ENCODE measurements at regions not wholly inside any gene's neighbourhood (a gene's known extent, or its start where the extent isn't known, plus 50 kb on each side); places are given as distances from the start of the nearest gene placed in this dataset.
"Not testable (repeated sequence)": the region's sequence is repeated elsewhere in the genome, so short reads cannot be mapped to it uniquely, and the experiment has no call there.

GRCh38 chr1:213786683-213787082 lies 201.1 kb upstream of the PROX1 start:
- Histone ChIP-seq H3K27ac (ENCODE audit: low read length) (no peak overlapping the region), H3K27me3 (ENCODE audit: insufficient read depth, low read length) (no peaks in the 10 kb centered on the region), H3K9me3 (ENCODE audit: insufficient read depth, low read depth, low read length) (no peaks in the 10 kb centered on the region), H3K36me3 (ENCODE audit: insufficient read depth, low read depth, low read length) (no peaks in the 10 kb centered on the region), H3K4me3 (ENCODE audit: low read length) (no peak overlapping the region), H3K9ac (ENCODE audit: low read depth, low read length) (no peak overlapping the region), H3K4me1 (ENCODE audit: insufficient read depth, low read length) (no peaks in the 10 kb centered on the region)

- Histone ChIP-seq H3K27me3 (ENCODE audit: insufficient read depth, low read length) (no peaks in the 10 kb centered on the region), H3K4me3 (ENCODE audit: low read length) (no peak overlapping the region), H3K4me1 (ENCODE audit: insufficient read depth, low read length) (no peaks in the 10 kb centered on the region), H3K9ac (ENCODE audit: low read depth, low read length) (no peak overlapping the region), H3K36me3 (ENCODE audit: insufficient read depth, low read depth, low read length) (no peaks in the 10 kb centered on the region), H3K27ac (ENCODE audit: low read length) (no peak overlapping the region), H3K9me3 (ENCODE audit: insufficient read depth, low read depth, low read length) (no peaks in the 10 kb centered on the region)
Measured at GRCh38 chr1:213790565-213790964, 197.2 kb upstream of the PROX1 start.

- no peak overlapping the region for H3K4me3 ChIP-seq (ENCODE audit: low read length)
- H3K27me3 ChIP-seq (ENCODE audit: insufficient read depth, low read length) = no peaks in the 10 kb centered on the region
- no peak overlapping the region for H3K9ac ChIP-seq (ENCODE audit: low read depth, low read length)
- H3K4me1 ChIP-seq (ENCODE audit: insufficient read depth, low read length) = no peaks in the 10 kb centered on the region
- H3K27ac ChIP-seq (ENCODE audit: low read length) = no peak overlapping the region
- no peaks in the 10 kb centered on the region for H3K9me3 ChIP-seq (ENCODE audit: insufficient read depth, low read depth, low read length)
- no peaks in the 10 kb centered on the region for H3K36me3 ChIP-seq (ENCODE audit: insufficient read depth, low read depth, low read length)
Measured at GRCh38 chr1:213793482-213794067, 194.2 kb upstream of the PROX1 start.

- H3K4me3 ChIP-seq (ENCODE audit: low read length) = no peak overlapping the region
- H3K9me3 ChIP-seq (ENCODE audit: insufficient read depth, low read depth, low read length) = no peaks in the 10 kb centered on the region
- H3K36me3 ChIP-seq (ENCODE audit: insufficient read depth, low read depth, low read length) = no peaks in the 10 kb centered on the region
- no peak overlapping the region for H3K27ac ChIP-seq (ENCODE audit: low read length)
- no peaks in the 10 kb centered on the region for H3K4me1 ChIP-seq (ENCODE audit: insufficient read depth, low read length)
- no peak overlapping the region for H3K9ac ChIP-seq (ENCODE audit: low read depth, low read length)
- no peaks in the 10 kb centered on the region for H3K27me3 ChIP-seq (ENCODE audit: insufficient read depth, low read length)
Measured at GRCh38 chr1:213796525-213796924, 191.2 kb upstream of the PROX1 start.

- not testable (repeated sequence) for H3K27me3 ChIP-seq (ENCODE audit: insufficient read depth, low read length); H3K36me3 ChIP-seq (ENCODE audit: insufficient read depth, low read depth, low read length); H3K4me1 ChIP-seq (ENCODE audit: insufficient read depth, low read length); H3K9ac ChIP-seq (ENCODE audit: low read depth, low read length); H3K27ac ChIP-seq (ENCODE audit: low read length); H3K4me3 ChIP-seq (ENCODE audit: low read length); H3K9me3 ChIP-seq (ENCODE audit: insufficient read depth, low read depth, low read length)
Measured at GRCh38 chr1:213808288-213808687, 179.5 kb upstream of the PROX1 start.

GRCh38 chr1:213817156-213817555 lies 170.6 kb upstream of the PROX1 start:
- no peaks in the 10 kb centered on the region for H3K4me1 ChIP-seq (ENCODE audit: insufficient read depth, low read length)
- no peak overlapping the region for H3K4me3 ChIP-seq (ENCODE audit: low read length)
- no peak overlapping the region for H3K27ac ChIP-seq (ENCODE audit: low read length)
- no peaks in the 10 kb centered on the region for H3K9me3 ChIP-seq (ENCODE audit: insufficient read depth, low read depth, low read length)
- H3K36me3 ChIP-seq (ENCODE audit: insufficient read depth, low read depth, low read length) = no peaks in the 10 kb centered on the region
- H3K9ac ChIP-seq (ENCODE audit: low read depth, low read length) = no peak overlapping the region
- no peaks in the 10 kb centered on the region for H3K27me3 ChIP-seq (ENCODE audit: insufficient read depth, low read length)

GRCh38 chr1:213820362-213821149 lies 167.2 kb upstream of the PROX1 start:
- no peak overlapping the region for H3K4me3 ChIP-seq (ENCODE audit: low read length)

GRCh38 chr1:213821175-213821942 lies 166.4 kb upstream of the PROX1 start:
- H3K27ac ChIP-seq (ENCODE audit: low read length) = no peak overlapping the region
- H3K9ac ChIP-seq (ENCODE audit: low read depth, low read length) = no peak overlapping the region
- no peaks in the 10 kb centered on the region for H3K4me1 ChIP-seq (ENCODE audit: insufficient read depth, low read length)
- H3K4me3 ChIP-seq (ENCODE audit: low read length) = no peak overlapping the region
- no peaks in the 10 kb centered on the region for H3K36me3 ChIP-seq (ENCODE audit: insufficient read depth, low read depth, low read length)
- no peaks in the 10 kb centered on the region for H3K27me3 ChIP-seq (ENCODE audit: insufficient read depth, low read length)
- no peaks in the 10 kb centered on the region for H3K9me3 ChIP-seq (ENCODE audit: insufficient read depth, low read depth, low read length)

More at GRCh38 chr1:213820362-213821149, 167.2 kb upstream of the PROX1 start:
- no peaks in the 10 kb centered on the region for H3K4me1 ChIP-seq (ENCODE audit: insufficient read depth, low read length)
- H3K36me3 ChIP-seq (ENCODE audit: insufficient read depth, low read depth, low read length) = no peaks in the 10 kb centered on the region
- no peaks in the 10 kb centered on the region for H3K9me3 ChIP-seq (ENCODE audit: insufficient read depth, low read depth, low read length)
- no peaks in the 10 kb centered on the region for H3K27me3 ChIP-seq (ENCODE audit: insufficient read depth, low read length)
- H3K9ac ChIP-seq (ENCODE audit: low read depth, low read length) = no peak overlapping the region
- H3K27ac ChIP-seq (ENCODE audit: low read length) = no peak overlapping the region

GRCh38 chr1:213821943-213822334 lies 165.8 kb upstream of the PROX1 start:
- H3K4me3 ChIP-seq (ENCODE audit: low read length) = no peak overlapping the region
- H3K9ac ChIP-seq (ENCODE audit: low read depth, low read length) = no peak overlapping the region
- no peaks in the 10 kb centered on the region for H3K36me3 ChIP-seq (ENCODE audit: insufficient read depth, low read depth, low read length)
- no peaks in the 10 kb centered on the region for H3K4me1 ChIP-seq (ENCODE audit: insufficient read depth, low read length)
- no peaks in the 10 kb centered on the region for H3K27me3 ChIP-seq (ENCODE audit: insufficient read depth, low read length)
- H3K9me3 ChIP-seq (ENCODE audit: insufficient read depth, low read depth, low read length) = no peaks in the 10 kb centered on the region
- H3K27ac ChIP-seq (ENCODE audit: low read length) = no peak overlapping the region

- no peak overlapping the region for H3K27ac ChIP-seq (ENCODE audit: low read length)
- H3K4me1 ChIP-seq (ENCODE audit: insufficient read depth, low read length) = peaks cover 16% of the 10 kb centered on the region
- H3K27me3 ChIP-seq (ENCODE audit: insufficient read depth, low read length) = no peaks in the 10 kb centered on the region
- peaks cover 4% of the 10 kb centered on the region; the same call in 1 of the 2 replicates for H3K9me3 ChIP-seq (ENCODE audit: insufficient read depth, low read depth, low read length)
- H3K36me3 ChIP-seq (ENCODE audit: insufficient read depth, low read depth, low read length) = no peaks in the 10 kb centered on the region
- no peak overlapping the region for H3K4me3 ChIP-seq (ENCODE audit: low read length)
- no peak overlapping the region for H3K9ac ChIP-seq (ENCODE audit: low read depth, low read length)
Measured at GRCh38 chr1:213826891-213827290, 160.9 kb upstream of the PROX1 start.

GRCh38 chr1:213828867-213829266 lies 158.9 kb upstream of the PROX1 start:
- Histone ChIP-seq H3K27ac (ENCODE audit: low read length) (no peak overlapping the region), H3K4me3 (ENCODE audit: low read length) (no peak overlapping the region), H3K36me3 (ENCODE audit: insufficient read depth, low read depth, low read length) (no peaks in the 10 kb centered on the region), H3K27me3 (ENCODE audit: insufficient read depth, low read length) (no peaks in the 10 kb centered on the region), H3K9ac (ENCODE audit: low read depth, low read length) (no peak overlapping the region), H3K4me1 (ENCODE audit: insufficient read depth, low read length) (peaks cover 16% of the 10 kb centered on the region), H3K9me3 (ENCODE audit: insufficient read depth, low read depth, low read length) (peaks cover 4% of the 10 kb centered on the region; the same call in 1 of the 2 replicates)

- H3K4me1 ChIP-seq (ENCODE audit: insufficient read depth, low read length) = peaks cover 16% of the 10 kb centered on the region
- H3K27me3 ChIP-seq (ENCODE audit: insufficient read depth, low read length) = no peaks in the 10 kb centered on the region
- H3K9me3 ChIP-seq (ENCODE audit: insufficient read depth, low read depth, low read length) = peaks cover 4% of the 10 kb centered on the region; the same call in 1 of the 2 replicates
- no peak overlapping the region for H3K4me3 ChIP-seq (ENCODE audit: low read length)
- H3K36me3 ChIP-seq (ENCODE audit: insufficient read depth, low read depth, low read length) = no peaks in the 10 kb centered on the region
- no peak overlapping the region for H3K9ac ChIP-seq (ENCODE audit: low read depth, low read length)
- H3K27ac ChIP-seq (ENCODE audit: low read length) = no peak overlapping the region
Measured at GRCh38 chr1:213829780-213830179, 158.0 kb upstream of the PROX1 start.

Measured in iPS-20b (cell line).